UCSD-AML1 (cell line): ENCODE measurements at regions not wholly inside any gene's neighbourhood (a gene's known extent, or its start where the extent isn't known, plus 50 kb on each side); places are given as distances from the start of the nearest gene placed in this dataset.
A peak's percentile ranks its signal among the peaks of the same experiment; 100 is the strongest.

ENCODE experiments used
- DNase-seq: peaks from one replicate; lab custom pipeline; 2025; ENCODE audit not compliant: unreplicated experiment; lab: John Stamatoyannopoulos, UW

GRCh38 chr22:48106715-48107259 lies 1344.3 kb downstream of the TBC1D22A start:
- no peak for DNase-seq

- DNase-seq, result no peak
These were observed 1343.8 kb downstream of the TBC1D22A start for GRCh38 chr22:48106215-48106614.

GRCh38 chr22:48105259-48105658 lies 1342.8 kb downstream of the TBC1D22A start:
- no peak for DNase-seq

- DNase-seq, result no peak
These were observed 1342.3 kb downstream of the TBC1D22A start for GRCh38 chr22:48104766-48105165.

GRCh38 chr22:48104102-48104738 lies 1341.8 kb downstream of the TBC1D22A start:
- DNase-seq, result no peak

- DNase-seq, result no peak
These were observed 1340.9 kb downstream of the TBC1D22A start for GRCh38 chr22:48103126-48103875.

- DNase-seq, result no peak
These were observed 1340.1 kb downstream of the TBC1D22A start for GRCh38 chr22:48102581-48102980.

- no peak for DNase-seq
These were observed 1339.3 kb downstream of the TBC1D22A start for GRCh38 chr22:48101704-48102103.

- DNase-seq, result peak; percentile 68
These were observed 1338.4 kb downstream of the TBC1D22A start for GRCh38 chr22:48100685-48101417.

- no peak for DNase-seq
These were observed 1337.2 kb downstream of the TBC1D22A start for GRCh38 chr22:48099671-48100070.

- DNase-seq, result no peak
These were observed 1336.8 kb downstream of the TBC1D22A start for GRCh38 chr22:48099251-48099650.

- DNase-seq, result no peak
These were observed 1336.4 kb downstream of the TBC1D22A start for GRCh38 chr22:48098921-48099245.

GRCh38 chr22:48098243-48098920 lies 1335.9 kb downstream of the TBC1D22A start:
- DNase-seq, result no peak

GRCh38 chr22:48097723-48098122 lies 1335.3 kb downstream of the TBC1D22A start:
- DNase-seq, result no peak

GRCh38 chr22:48096851-48097665 lies 1334.6 kb downstream of the TBC1D22A start:
- DNase-seq, result no peak

- no peak for DNase-seq
These were observed 1334.0 kb downstream of the TBC1D22A start for GRCh38 chr22:48096411-48096810.

- DNase-seq, result no peak
These were observed 1331.5 kb downstream of the TBC1D22A start for GRCh38 chr22:48093981-48094380.

- no peak for DNase-seq
These were observed 1330.4 kb downstream of the TBC1D22A start for GRCh38 chr22:48092866-48093265.

- no peak for DNase-seq
These were observed 1329.3 kb downstream of the TBC1D22A start for GRCh38 chr22:48091656-48092223.

GRCh38 chr22:48091060-48091650 lies 1328.7 kb downstream of the TBC1D22A start:
- DNase-seq, result no peak
